Ascending aorta (tissue), 2 donors: ENCODE measurements at regions not wholly inside any gene's neighbourhood (a gene's known extent, or its start where the extent isn't known, plus 50 kb on each side); places are given as distances from the start of the nearest gene placed in this dataset.

ENCODE experiments used
- DNase-seq, 2 donors: peaks; one replicate each; pipeline ENCODE4 v3.0.0-alpha.2; 2019; ENCODE audit warnings: low spot score in 2 of 2
- H3K27ac ChIP-seq, 2 donors: fragments of 200-600 bp; sonication (generic); one replicate each; pipeline ENCODE4 v1.5.1; 2016 to 2017; ENCODE audit warnings: mild to moderate bottlenecking in 1 of 2
- H3K27me3 ChIP-seq: fragments of 200-600 bp; sonication (generic); one replicate; pipeline ENCODE4 v1.5.1; 2017
- H3K36me3 ChIP-seq, 2 donors: fragments of 200-600 bp; sonication (generic); one replicate each; pipeline ENCODE4 v1.5.1; 2016
- H3K4me1 ChIP-seq, 2 donors: fragments of 200-600 bp; sonication (generic); one replicate each; pipeline ENCODE4 v1.5.1; 2016 to 2017; ENCODE audit warnings: mild to moderate bottlenecking in 1 of 2
- H3K4me3 ChIP-seq, 2 donors: fragments of 200-600 bp; sonication (generic); one replicate each; pipeline ENCODE4 v1.5.1; 2016 to 2017; ENCODE audit warnings: mild to moderate bottlenecking in 1 of 2
- H3K9me3 ChIP-seq, 2 donors: fragments of 200-600 bp; sonication (generic); one replicate each; pipeline ENCODE4 v1.5.1; 2016
- CTCF ChIP-seq, 3 experiments: fragments of 200-600 bp in 2 of 3; fragments of 450-650 bp in 1 of 3; sonication (generic) in 2 of 3; IDR thresholded peaks; one replicate each; pipeline ENCODE4 v1.5.1; 2016 to 2019; ENCODE audit warnings: antibody characterized with exemption in 3 of 3, mild to moderate bottlenecking in 1 of 3, moderate library complexity in 1 of 3
- intact Hi-C: fragments of 100-400 bp; cut with DNase I; formaldehyde crosslinking; loops from one replicate; pipeline ENCODE4 v1.15.1; 2023

GRCh38 chr14:53896726-53897125 lies 59.9 kb downstream of the BMP4 start:
- Histone ChIP-seq H3K27me3 (no peaks in the 10 kb centered on the region), H3K9me3 (no peaks in the 10 kb centered on the region), H3K36me3 (no peaks in the 10 kb centered on the region), H3K4me3 (no peak overlapping the region), H3K27ac (no peak overlapping the region), H3K4me1 (no peaks in the 10 kb centered on the region)
- intact Hi-C loops: no loop called here
- no peak for DNase-seq
- no peak for TF ChIP-seq CTCF (IDR thresholded peaks at IDR 0.05)

- peaks cover 0 to 7% of the 10 kb centered on the region in 2 donors for H3K4me1 ChIP-seq
- no peak for TF ChIP-seq CTCF (IDR thresholded peaks at IDR 0.05)
- H3K9me3 ChIP-seq: no peaks in the 10 kb centered on the region
- intact Hi-C loops: no loop called here
- no peaks in the 10 kb centered on the region for H3K36me3 ChIP-seq
- H3K4me3 ChIP-seq: no peak overlapping the region
- H3K27ac ChIP-seq: peak overlapping the region in 1 of 2 donors; percentile 30
- no peaks in the 10 kb centered on the region for H3K27me3 ChIP-seq
- no peak for DNase-seq
Measured at GRCh38 chr14:53894456-53894855, 62.2 kb downstream of the BMP4 start.

GRCh38 chr14:53893374-53893773 lies 63.3 kb downstream of the BMP4 start:
- Histone ChIP-seq H3K27ac (no peak overlapping the region), H3K4me3 (no peak overlapping the region), H3K36me3 (no peaks in the 10 kb centered on the region), H3K4me1 (peaks cover 0 to 7% of the 10 kb centered on the region in 2 donors), H3K9me3 (no peaks in the 10 kb centered on the region), H3K27me3 (no peaks in the 10 kb centered on the region)
- TF ChIP-seq CTCF (IDR thresholded peaks at IDR 0.05): no peak
- DNase-seq: no peak
- intact Hi-C loops: no loop called here

- Histone ChIP-seq H3K27me3 (no peaks in the 10 kb centered on the region), H3K36me3 (no peaks in the 10 kb centered on the region), H3K4me1 (peaks cover 0 to 7% of the 10 kb centered on the region in 2 donors), H3K27ac (no peak overlapping the region), H3K4me3 (no peak overlapping the region), H3K9me3 (no peaks in the 10 kb centered on the region)
- no peak for DNase-seq
- intact Hi-C loops: no loop called here
- TF ChIP-seq CTCF (IDR thresholded peaks at IDR 0.05): no peak
Measured at GRCh38 chr14:53890611-53891101, 66.0 kb downstream of the BMP4 start.

GRCh38 chr14:53888535-53889386 lies 67.9 kb downstream of the BMP4 start:
- no peaks in the 10 kb centered on the region for H3K9me3 ChIP-seq
- no peak for DNase-seq
- H3K4me1 ChIP-seq: peaks cover 0 to 7% of the 10 kb centered on the region in 2 donors
- no peaks in the 10 kb centered on the region for H3K27me3 ChIP-seq
- intact Hi-C loops: no loop called here
- no peaks in the 10 kb centered on the region for H3K36me3 ChIP-seq
- H3K27ac ChIP-seq: no peak overlapping the region
- H3K4me3 ChIP-seq: no peak overlapping the region
- no peak for TF ChIP-seq CTCF (IDR thresholded peaks at IDR 0.05)
